Tibial artery (tissue), 4 donors: ENCODE measurements at regions not wholly inside any gene's neighbourhood (a gene's known extent, or its start where the extent isn't known, plus 50 kb on each side); places are given as distances from the start of the nearest gene placed in this dataset.

Experiments used
- DNase-seq, 2 donors: peaks; one replicate each; pipeline ENCODE4 v3.0.0-alpha.2; 2019
- H3K27ac ChIP-seq, 2 donors: fragments of 200-600 bp; sonication (generic) in 1 of 2; 1 replicate in 1 of 2; 2 replicates in 1 of 2; pipeline ENCODE4 v1.5.1; 2018 to 2019; ENCODE audit warnings: mild to moderate bottlenecking in 1 of 2
- H3K27me3 ChIP-seq, 2 donors: fragments of 200-600 bp; sonication (generic) in 1 of 2; one replicate each; pipeline versions ENCODE4 v1.5.1 to v1.6.0; 2016 to 2019
- H3K36me3 ChIP-seq, 3 donors: fragments of 200-600 bp; sonication (generic) in 2 of 3; one replicate each; pipeline ENCODE4 v1.5.1; 2016 to 2019; ENCODE audit warnings: mild to moderate bottlenecking in 2 of 3
- H3K4me1 ChIP-seq, 4 donors: fragments of 200-600 bp; sonication (generic) in 2 of 4; 1 replicate in 3 of 4; 2 replicates in 1 of 4; pipeline ENCODE4 v1.5.1; 2016 to 2019
- H3K4me3 ChIP-seq, 2 donors: fragments of 200-600 bp; sonication (generic) in 1 of 2; 1 replicate in 1 of 2; 2 replicates in 1 of 2; pipeline ENCODE4 v1.5.1; 2018 to 2019; ENCODE audit warnings: mild to moderate bottlenecking in 2 of 2
- H3K9me3 ChIP-seq, 3 donors: fragments of 200-600 bp; sonication (generic) in 1 of 3; one replicate each; pipeline ENCODE4 v1.5.1; 2016 to 2019
- intact Hi-C: fragments of 100-400 bp; cut with DNase I; formaldehyde crosslinking; loops from one replicate; pipeline ENCODE4 v1.15.0; 2023; ENCODE audit warnings: low total_unique reads
- TF ChIP-seq, protein P1 (sequence below), 2 experiments: fragments of 200-600 bp in 1 of 2; fragments of 450-650 bp in 1 of 2; IDR thresholded peaks; one replicate each; pipeline ENCODE4 v1.5.1; 2017 to 2019; ENCODE audit warnings: antibody characterized with exemption in 2 of 2, mild to moderate bottlenecking in 1 of 2, moderate library complexity in 1 of 2

DNA sequence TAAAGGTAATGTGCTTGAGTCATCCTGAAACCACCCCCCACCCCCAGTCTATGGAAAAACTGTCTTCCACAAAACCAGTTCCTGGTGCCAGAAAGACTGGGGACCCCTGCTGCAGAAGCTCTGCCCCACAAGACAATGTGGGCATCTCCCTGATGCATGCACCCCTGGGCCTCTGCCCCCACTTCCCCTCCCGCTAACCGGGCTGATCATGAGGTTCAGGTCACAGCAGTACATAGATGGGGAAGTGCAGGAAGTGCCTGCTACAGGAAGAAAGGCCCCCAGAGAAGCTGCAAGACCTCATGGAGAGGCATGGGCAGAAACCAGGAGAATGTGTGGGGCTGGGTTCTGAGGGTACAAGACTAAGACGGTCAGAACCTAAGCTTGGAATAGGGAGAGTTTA lies 243.4 kb upstream of the ID2 start:
- TF ChIP-seq, protein P1, sequence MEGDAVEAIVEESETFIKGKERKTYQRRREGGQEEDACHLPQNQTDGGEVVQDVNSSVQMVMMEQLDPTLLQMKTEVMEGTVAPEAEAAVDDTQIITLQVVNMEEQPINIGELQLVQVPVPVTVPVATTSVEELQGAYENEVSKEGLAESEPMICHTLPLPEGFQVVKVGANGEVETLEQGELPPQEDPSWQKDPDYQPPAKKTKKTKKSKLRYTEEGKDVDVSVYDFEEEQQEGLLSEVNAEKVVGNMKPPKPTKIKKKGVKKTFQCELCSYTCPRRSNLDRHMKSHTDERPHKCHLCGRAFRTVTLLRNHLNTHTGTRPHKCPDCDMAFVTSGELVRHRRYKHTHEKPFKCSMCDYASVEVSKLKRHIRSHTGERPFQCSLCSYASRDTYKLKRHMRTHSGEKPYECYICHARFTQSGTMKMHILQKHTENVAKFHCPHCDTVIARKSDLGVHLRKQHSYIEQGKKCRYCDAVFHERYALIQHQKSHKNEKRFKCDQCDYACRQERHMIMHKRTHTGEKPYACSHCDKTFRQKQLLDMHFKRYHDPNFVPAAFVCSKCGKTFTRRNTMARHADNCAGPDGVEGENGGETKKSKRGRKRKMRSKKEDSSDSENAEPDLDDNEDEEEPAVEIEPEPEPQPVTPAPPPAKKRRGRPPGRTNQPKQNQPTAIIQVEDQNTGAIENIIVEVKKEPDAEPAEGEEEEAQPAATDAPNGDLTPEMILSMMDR (IDR thresholded peaks at IDR 0.05), result no peak
- Histone ChIP-seq H3K4me1 (peaks cover 0 to 24% (median 7%) of the 10 kb centered on the region in 4 donors), H3K9me3 (no peaks in the 10 kb centered on the region), H3K36me3 (no peaks in the 10 kb centered on the region), H3K4me3 (no peak overlapping the region), H3K27ac (no peak overlapping the region), H3K27me3 (no peaks in the 10 kb centered on the region)
- no peak for DNase-seq
- intact Hi-C loops, result no loop called here

DNA sequence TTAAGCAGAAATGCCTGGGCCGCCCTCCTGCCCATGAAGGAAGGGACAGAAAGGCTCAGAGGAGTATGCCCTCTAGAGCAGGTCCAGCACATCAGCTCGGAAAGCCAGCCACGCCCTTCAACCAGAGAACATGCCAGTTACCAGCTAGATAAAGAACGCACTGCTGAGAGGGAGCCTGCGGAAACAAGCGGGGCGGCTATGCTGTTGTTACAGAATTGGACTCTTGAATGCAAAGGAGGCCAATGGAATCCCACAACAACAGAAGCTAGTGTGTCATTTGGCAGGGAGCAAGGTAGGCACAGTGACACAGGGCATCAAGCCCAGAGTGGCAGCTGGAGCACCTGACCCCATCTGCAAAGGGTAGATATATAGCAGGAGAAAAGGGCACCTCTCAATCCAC lies 242.9 kb upstream of the ID2 start:
- no peak overlapping the region for H3K27ac ChIP-seq
- DNase-seq, result no peak

DNA sequence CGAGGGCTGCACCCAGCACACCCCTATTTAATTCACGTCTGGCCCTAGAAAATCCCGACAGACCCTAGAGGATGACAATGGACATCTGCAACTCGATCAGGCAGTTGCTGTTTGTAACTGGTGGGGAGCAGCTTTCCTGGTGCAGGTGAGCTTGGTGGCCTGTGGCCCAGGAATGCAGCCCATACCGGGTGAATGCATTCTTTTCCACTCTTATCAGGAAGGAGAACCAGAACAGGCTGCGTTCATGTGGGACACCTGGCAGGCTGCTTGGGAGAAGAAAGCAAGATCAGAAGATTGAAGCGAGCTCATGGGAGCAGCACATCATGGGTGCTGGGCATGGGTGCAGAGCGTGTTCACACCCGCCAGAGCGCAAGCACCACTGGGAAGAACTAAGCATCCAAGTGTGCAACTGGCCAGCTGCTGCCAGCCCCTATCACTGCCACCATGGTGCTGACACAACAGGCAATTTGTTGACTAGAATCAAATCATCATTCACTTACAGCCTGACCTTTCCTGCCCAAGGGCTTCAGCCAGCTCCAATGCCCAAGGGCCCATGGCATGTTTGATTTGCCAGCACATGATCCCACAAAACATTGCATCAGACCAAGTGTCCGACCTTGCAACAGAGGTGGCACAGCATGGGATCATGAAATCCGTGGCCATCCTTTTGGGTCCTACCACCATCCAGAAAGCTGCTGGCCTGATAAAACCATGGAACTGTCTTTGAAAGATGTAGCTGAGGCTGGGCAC lies 241.7 kb upstream of the ID2 start:
- Histone ChIP-seq H3K36me3 (no peaks in the 10 kb centered on the region), H3K27me3 (no peaks in the 10 kb centered on the region), H3K27ac (no peak overlapping the region), H3K9me3 (no peaks in the 10 kb centered on the region), H3K4me3 (no peak overlapping the region), H3K4me1 (peaks cover 0 to 24% (median 7%) of the 10 kb centered on the region in 4 donors)
- intact Hi-C loops, result no loop called here
- TF ChIP-seq, protein P1 (IDR thresholded peaks at IDR 0.05), result no peak
- no peak for DNase-seq

More for the DNA sequence above, 242.9 kb upstream of the ID2 start:
- Histone ChIP-seq H3K4me1 (peaks cover 0 to 24% (median 7%) of the 10 kb centered on the region in 4 donors), H3K27me3 (no peaks in the 10 kb centered on the region), H3K36me3 (no peaks in the 10 kb centered on the region), H3K9me3 (no peaks in the 10 kb centered on the region), H3K4me3 (no peak overlapping the region)
- intact Hi-C loops, result no loop called here
- TF ChIP-seq, protein P1 (IDR thresholded peaks at IDR 0.05), result no peak

DNA sequence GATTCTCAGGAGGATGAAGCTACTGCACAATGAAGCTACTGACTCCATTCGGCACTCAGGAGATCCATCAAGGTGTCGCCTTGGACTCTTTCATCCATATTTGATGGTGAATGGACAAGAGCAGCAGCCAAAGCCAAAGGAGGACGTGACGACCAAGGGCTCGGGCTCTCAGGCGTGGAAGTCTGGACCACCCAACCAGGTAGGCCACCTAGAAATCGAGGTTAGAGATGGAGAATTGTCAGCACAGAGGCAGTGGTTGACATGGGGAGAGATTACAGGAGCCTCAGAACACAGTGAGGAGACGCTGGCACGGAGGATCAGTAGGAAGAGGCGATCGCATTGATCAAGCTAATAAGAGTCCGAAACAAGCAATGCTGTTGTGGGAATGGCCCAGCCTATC lies 240.5 kb upstream of the ID2 start:
- TF ChIP-seq, protein P1 (IDR thresholded peaks at IDR 0.05), result no peak
- intact Hi-C loops, result no loop called here

DNA sequence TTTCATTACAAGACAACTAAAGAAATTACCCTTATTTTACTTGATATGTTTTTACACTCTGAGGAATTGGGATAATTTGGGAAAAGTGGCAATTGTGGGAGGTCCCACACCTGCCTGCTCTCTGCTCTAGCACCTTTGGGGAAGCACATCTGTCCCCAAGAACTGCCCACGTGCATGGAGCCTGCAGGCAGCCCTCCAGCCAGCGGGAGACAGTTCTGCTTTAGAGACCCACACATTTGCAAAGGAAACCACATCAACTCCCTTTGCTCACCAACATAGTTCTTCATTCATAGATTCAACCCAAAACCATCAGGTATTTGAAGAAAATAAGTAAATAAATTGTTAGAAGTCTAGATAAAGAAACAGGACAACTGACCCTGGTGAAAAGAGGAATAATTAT lies 239.9 kb upstream of the ID2 start:
- no peak for DNase-seq
- intact Hi-C loops, result no loop called here

More for the DNA sequence above, 240.5 kb upstream of the ID2 start:
- Histone ChIP-seq H3K4me1 (peaks cover 0 to 24% (median 7%) of the 10 kb centered on the region in 4 donors), H3K36me3 (no peaks in the 10 kb centered on the region), H3K27ac (no peak overlapping the region), H3K9me3 (no peaks in the 10 kb centered on the region), H3K27me3 (no peaks in the 10 kb centered on the region), H3K4me3 (no peak overlapping the region)
- DNase-seq, result no peak

More for the DNA sequence above, 239.9 kb upstream of the ID2 start:
- TF ChIP-seq, protein P1 (IDR thresholded peaks at IDR 0.05), result no peak
- H3K36me3 ChIP-seq, result no peaks in the 10 kb centered on the region
- H3K27me3 ChIP-seq, result no peaks in the 10 kb centered on the region
- no peak overlapping the region for H3K4me3 ChIP-seq
- H3K4me1 ChIP-seq, result peaks cover 0 to 21% (median 6%) of the 10 kb centered on the region in 4 donors
- no peaks in the 10 kb centered on the region for H3K9me3 ChIP-seq
- no peak overlapping the region for H3K27ac ChIP-seq
